ENCODE measurements at regions not wholly inside any gene's neighbourhood (a gene's known extent, or its start where the extent isn't known, plus 50 kb on each side); places are given as distances from the start of the nearest gene placed in this dataset.

- Histone ChIP-seq H2AFZ (ENCODE audit: low read depth, low read length) (no peak overlapping the region), H3K9ac (ENCODE audit: low read depth, low read length) (no peak overlapping the region)
Observed at GRCh38 chr5:109567374-109568044, 122.2 kb upstream of the MAN2A1 start.

GRCh38 chr5:109566361-109566760, 123.4 kb upstream of the MAN2A1 start:
- no peak overlapping the region for H3K9ac ChIP-seq (ENCODE audit: low read depth, low read length)
- TF ChIP-seq CTCF (IDR thresholded peaks at IDR 0.05; ENCODE audit: borderline replicate concordance, extremely low read depth, low read length, poor library complexity, severe bottlenecking) (no peak), EZH2 (IDR thresholded peaks at IDR 0.05; ENCODE audit: borderline replicate concordance, low read depth, low read length, severe bottlenecking) (no peak)
- no peaks in the 10 kb centered on the region for H3K4me1 ChIP-seq (ENCODE audit: insufficient read depth, low read length)
- H3K79me2 ChIP-seq (ENCODE audit: insufficient read depth, low read length) = no peaks in the 10 kb centered on the region
- H4K20me1 ChIP-seq (ENCODE audit: insufficient read depth, low read length) = no peaks in the 10 kb centered on the region
- H3K4me3 ChIP-seq (ENCODE audit: low read depth in 1 of 2, low read length in 2 of 2) = no peak overlapping the region
- H3K27me3 ChIP-seq (ENCODE audit: insufficient read depth, low read length, poor library complexity) = no peaks in the 10 kb centered on the region
- DNase-seq (no peak), ATAC-seq (ENCODE audit: insufficient read depth, low read depth) (no peak)
- no peak overlapping the region for H3K4me2 ChIP-seq (ENCODE audit: insufficient read depth, low read length)
- H2AFZ ChIP-seq (ENCODE audit: low read depth, low read length) = no peak overlapping the region
- H3K27ac ChIP-seq (ENCODE audit: low read length) = no peak overlapping the region
- H3K36me3 ChIP-seq (ENCODE audit: insufficient read depth, low read length) = no peaks in the 10 kb centered on the region
- H3K9me3 ChIP-seq (ENCODE audit: insufficient read depth, low read length, severe bottlenecking) = no peaks in the 10 kb centered on the region

More at GRCh38 chr5:109567374-109568044, 122.2 kb upstream of the MAN2A1 start:
- TF ChIP-seq EZH2 (IDR thresholded peaks at IDR 0.05; ENCODE audit: borderline replicate concordance, low read depth, low read length, severe bottlenecking) (no peak), CTCF (IDR thresholded peaks at IDR 0.05; ENCODE audit: borderline replicate concordance, extremely low read depth, low read length, poor library complexity, severe bottlenecking) (no peak)
- no peaks in the 10 kb centered on the region for H3K79me2 ChIP-seq (ENCODE audit: insufficient read depth, low read length)
- no peaks in the 10 kb centered on the region for H3K27me3 ChIP-seq (ENCODE audit: insufficient read depth, low read length, poor library complexity)
- H3K4me2 ChIP-seq (ENCODE audit: insufficient read depth, low read length) = no peak overlapping the region
- no peaks in the 10 kb centered on the region for H3K9me3 ChIP-seq (ENCODE audit: insufficient read depth, low read length, severe bottlenecking)
- H3K4me3 ChIP-seq (ENCODE audit: low read depth in 1 of 2, low read length in 2 of 2) = no peak overlapping the region
- H3K36me3 ChIP-seq (ENCODE audit: insufficient read depth, low read length) = no peaks in the 10 kb centered on the region
- no peaks in the 10 kb centered on the region for H4K20me1 ChIP-seq (ENCODE audit: insufficient read depth, low read length)
- H3K4me1 ChIP-seq (ENCODE audit: insufficient read depth, low read length) = no peaks in the 10 kb centered on the region
- DNase-seq (no peak), ATAC-seq (ENCODE audit: insufficient read depth, low read depth) (no peak)
- H3K27ac ChIP-seq (ENCODE audit: low read length) = no peak overlapping the region

GRCh38 chr5:109563739-109564138, 126.0 kb upstream of the MAN2A1 start:
- Histone ChIP-seq H3K27me3 (ENCODE audit: insufficient read depth, low read length, poor library complexity) (no peaks in the 10 kb centered on the region), H3K4me3 (ENCODE audit: low read depth in 1 of 2, low read length in 2 of 2) (no peak overlapping the region), H3K79me2 (ENCODE audit: insufficient read depth, low read length) (no peaks in the 10 kb centered on the region), H3K9ac (ENCODE audit: low read depth, low read length) (no peak overlapping the region), H2AFZ (ENCODE audit: low read depth, low read length) (no peak overlapping the region), H3K4me2 (ENCODE audit: insufficient read depth, low read length) (no peak overlapping the region), H4K20me1 (ENCODE audit: insufficient read depth, low read length) (no peaks in the 10 kb centered on the region), H3K36me3 (ENCODE audit: insufficient read depth, low read length) (no peaks in the 10 kb centered on the region), H3K9me3 (ENCODE audit: insufficient read depth, low read length, severe bottlenecking) (no peaks in the 10 kb centered on the region), H3K4me1 (ENCODE audit: insufficient read depth, low read length) (peaks cover 8% of the 10 kb centered on the region), H3K27ac (ENCODE audit: low read length) (no peak overlapping the region)
- ATAC-seq (ENCODE audit: insufficient read depth, low read depth) (no peak), DNase-seq (no peak)
- TF ChIP-seq CTCF (IDR thresholded peaks at IDR 0.05; ENCODE audit: borderline replicate concordance, extremely low read depth, low read length, poor library complexity, severe bottlenecking) (no peak), EZH2 (IDR thresholded peaks at IDR 0.05; ENCODE audit: borderline replicate concordance, low read depth, low read length, severe bottlenecking) (no peak)

Measured in DND-41 (cell line).